Liver (tissue), 8 donors: ENCODE measurements at regions not wholly inside any gene's neighbourhood (a gene's known extent, or its start where the extent isn't known, plus 50 kb on each side); places are given as distances from the start of the nearest gene placed in this dataset.
A peak's percentile ranks its signal among the peaks of the same experiment; 100 is the strongest.

Experiments used
- DNase-seq: peaks from one replicate; pipeline ENCODE4 v3.0.0-alpha.2; 2017; ENCODE audit warnings: low spot score
- H3K27ac ChIP-seq, 2 donors: one replicate each; pipeline ENCODE4 v1.7.0; 2013; ENCODE audit warnings: inconsistent platforms in 2 of 2, low read length in 2 of 2, control low read depth in 1 of 2, low read depth in 1 of 2, mild to moderate bottlenecking in 1 of 2
- H3K27me3 ChIP-seq, 4 donors: one replicate each; pipeline versions ENCODE4 v1.6.1 to v1.7.0; 2013; ENCODE audit warnings: low read length in 3 of 4, inconsistent platforms in 1 of 4, mild to moderate bottlenecking in 1 of 4, moderate library complexity in 1 of 4; ENCODE audit not compliant: control insufficient read depth in 4 of 4, insufficient read depth in 4 of 4
- H3K36me3 ChIP-seq, 4 donors: one replicate each; pipeline versions ENCODE4 v1.6.1 to v1.7.0; 2013; ENCODE audit warnings: low read length in 3 of 4, mild to moderate bottlenecking in 3 of 4, low read depth in 1 of 4, moderate library complexity in 1 of 4; ENCODE audit not compliant: control insufficient read depth in 4 of 4, insufficient read depth in 3 of 4
- H3K4me1 ChIP-seq, 4 donors: one replicate each; pipeline versions ENCODE4 v1.6.1 to v1.7.0; 2013; ENCODE audit warnings: low read length in 3 of 4, mild to moderate bottlenecking in 3 of 4, moderate library complexity in 1 of 4; ENCODE audit not compliant: control insufficient read depth in 4 of 4, insufficient read depth in 4 of 4
- H3K4me3 ChIP-seq, 3 donors: one replicate each; pipeline versions ENCODE4 v1.6.1 to v1.7.0; 2013; ENCODE audit warnings: low read length in 3 of 3, control low read depth in 1 of 3, low read depth in 1 of 3, mild to moderate bottlenecking in 1 of 3
- H3K9ac ChIP-seq, 2 donors: one replicate each; pipeline ENCODE4 v1.7.0; 2013; ENCODE audit warnings: low read length in 2 of 2, mild to moderate bottlenecking in 2 of 2, moderate library complexity in 2 of 2, control low read depth in 1 of 2, low read depth in 1 of 2
- H3K9me3 ChIP-seq, 4 donors: one replicate each; pipeline versions ENCODE4 v1.6.1 to v1.7.0; 2013; ENCODE audit warnings: low read length in 3 of 4; ENCODE audit not compliant: control insufficient read depth in 4 of 4
- ATF3 ChIP-seq: IDR thresholded peaks from 2 replicates; pipeline ENCODE4 v1.6.1; 2016; ENCODE audit warnings: antibody characterized with exemption
- CTCF ChIP-seq: fragments of 150-350 bp; IDR thresholded peaks from 2 replicates; pipeline ENCODE4 v1.5.1; 2017; ENCODE audit warnings: improper control_type of control experiment, low read depth, low read length; ENCODE audit not compliant: missing input control
- EGR1 ChIP-seq, 2 donors: IDR thresholded peaks; 2 replicates each; pipeline ENCODE4 v1.6.1; 2016 to 2018; ENCODE audit warnings: antibody characterized with exemption in 2 of 2, low read depth in 2 of 2
- FOXA1 ChIP-seq: IDR thresholded peaks from 2 replicates; pipeline ENCODE4 v1.6.1; 2016; ENCODE audit warnings: antibody characterized with exemption
- FOXA2 ChIP-seq: IDR thresholded peaks from 2 replicates; pipeline ENCODE4 v1.6.1; 2016; ENCODE audit warnings: antibody characterized with exemption
- GABPA ChIP-seq, 2 donors: IDR thresholded peaks in 1 of 2; conservative IDR thresholded peaks in 1 of 2; 2 replicates each; pipeline ENCODE4 v1.6.1; 2016; ENCODE audit warnings: antibody characterized with exemption in 2 of 2, mild to moderate bottlenecking in 1 of 2, moderate library complexity in 1 of 2
- HNF4A ChIP-seq, 2 donors: conservative IDR thresholded peaks; 2 replicates each; pipeline ENCODE4 v1.6.1; 2016; ENCODE audit warnings: antibody characterized with exemption in 2 of 2, mild to moderate bottlenecking in 2 of 2
- HNF4G ChIP-seq: IDR thresholded peaks from 2 replicates; pipeline ENCODE4 v1.6.1; 2016; ENCODE audit warnings: antibody characterized with exemption
- JUND ChIP-seq, 2 donors: IDR thresholded peaks; 2 replicates each; pipeline ENCODE4 v1.6.1; 2016; ENCODE audit warnings: antibody characterized with exemption in 2 of 2
- MAX ChIP-seq: IDR thresholded peaks from 2 replicates; pipeline ENCODE4 v1.6.1; 2016; ENCODE audit warnings: antibody characterized with exemption
- NR2F2 ChIP-seq: IDR thresholded peaks from 2 replicates; pipeline ENCODE4 v1.6.1; 2016; ENCODE audit warnings: antibody characterized with exemption
- RAD21 ChIP-seq, 2 donors: IDR thresholded peaks; 2 replicates each; pipeline ENCODE4 v1.6.1; 2016; ENCODE audit warnings: antibody characterized with exemption in 2 of 2, mild to moderate bottlenecking in 2 of 2
- REST ChIP-seq: IDR thresholded peaks from 2 replicates; pipeline ENCODE4 v1.6.1; 2016; ENCODE audit warnings: antibody characterized with exemption, mild to moderate bottlenecking
- RXRA ChIP-seq, 2 donors: IDR thresholded peaks; 2 replicates each; pipeline ENCODE4 v1.6.1; 2017 to 2018; ENCODE audit warnings: antibody characterized with exemption in 2 of 2, mild to moderate bottlenecking in 1 of 2
- SP1 ChIP-seq: IDR thresholded peaks from 2 replicates; pipeline ENCODE4 v1.6.1; 2018; ENCODE audit warnings: antibody characterized with exemption, mild to moderate bottlenecking
- TAF1 ChIP-seq: conservative IDR thresholded peaks from 2 replicates; pipeline ENCODE4 v1.6.1; 2016; ENCODE audit warnings: antibody characterized with exemption, mild to moderate bottlenecking
- YY1 ChIP-seq: IDR thresholded peaks from 2 replicates; pipeline ENCODE4 v1.6.1; 2016; ENCODE audit warnings: antibody characterized with exemption, mild to moderate bottlenecking
- ZBTB33 ChIP-seq: IDR thresholded peaks from 2 replicates; pipeline ENCODE4 v1.6.1; 2016; ENCODE audit warnings: antibody characterized with exemption
- WGBS: extraction: QIAGEN DNeasy Blood & Tissue Kit; methylation state at CpG from one replicate; pipeline ENCODE4 v1.1.7; 2013; 5-methylcytosine and 5-hydroxymethylcytosine counted together
- donor health status: healthy.
- donor health status: healthy.
- donor health status: healthy.
- donor health status: healthy.
- donor health status: healthy.

- Histone ChIP-seq H3K4me1 (peaks cover 0 to 2% (median 0%) of the 10 kb centered on the region in 4 donors), H3K9ac (no peak overlapping the region), H3K27ac (no peak overlapping the region), H3K27me3 (no peaks in the 10 kb centered on the region), H3K9me3 (no peaks in the 10 kb centered on the region), H3K4me3 (no peak overlapping the region), H3K36me3 (no peaks in the 10 kb centered on the region)
- 64% methylated on average over 20 of the region's 20 CpGs for WGBS
- TF ChIP-seq RXRA (IDR thresholded peaks at IDR 0.05) (peak; percentile 15 to 56), GABPA (IDR thresholded peaks at IDR 0.05 in 1 of 2, conservative IDR thresholded peaks at IDR 0.05 in 1 of 2) (no peak), JUND (IDR thresholded peaks at IDR 0.05) (no peak), TAF1 (no peak), HNF4A (conservative IDR thresholded peaks at IDR 0.05) (peak; percentile 17 to 50), FOXA1 (peak; percentile 88), FOXA2 (peak; percentile 91), ZBTB33 (no peak), MAX (no peak), YY1 (no peak), EGR1 (IDR thresholded peaks at IDR 0.05; ENCODE audit: low read depth in 2 of 2) (no peak), HNF4G (no peak), SP1 (peak; percentile 15), REST (no peak), CTCF (no peak), ATF3 (no peak), NR2F2 (no peak), RAD21 (IDR thresholded peaks at IDR 0.05) (peak; percentile 52 to 68)
- no peak for DNase-seq
These were observed 97.4 kb upstream of the TMPRSS2 start for GRCh38 chr21:41605178-41605933.
